Stimulated activated naive CD4-positive, alpha-beta T cell (primary cell): ENCODE measurements at regions not wholly inside any gene's neighbourhood (a gene's known extent, or its start where the extent isn't known, plus 50 kb on each side); places are given as distances from the start of the nearest gene placed in this dataset.

Source experiments
- DNase-seq, 6 experiments: peaks; one replicate each; lab custom pipeline; 2025; lab: John Stamatoyannopoulos, UW

GRCh38 chr4:116872308-116872707 lies 213.1 kb downstream of the TRAM1L1 start:
- no peak for DNase-seq

GRCh38 chr4:116870686-116871085 lies 214.7 kb downstream of the TRAM1L1 start:
- no peak for DNase-seq

DNA sequence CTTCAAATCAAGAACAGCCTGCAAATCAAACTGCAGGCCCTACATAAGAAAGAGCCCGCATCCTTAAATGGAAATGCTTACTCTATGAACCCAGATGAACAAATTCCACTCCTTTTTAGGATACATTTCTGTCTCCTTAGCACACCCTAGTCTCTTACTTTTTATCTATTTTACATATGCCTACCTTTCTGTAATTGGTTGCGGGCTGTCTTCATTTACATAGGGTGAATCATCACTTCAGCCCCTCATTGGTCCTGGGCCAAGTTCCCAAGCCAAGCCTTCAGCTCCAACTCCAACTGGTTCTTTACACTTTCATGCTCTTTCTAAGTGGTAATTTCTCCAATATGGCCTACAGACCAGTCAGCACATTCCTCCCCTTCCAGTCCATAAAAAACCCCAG lies 219.3 kb downstream of the TRAM1L1 start:
- no peak for DNase-seq

DNA sequence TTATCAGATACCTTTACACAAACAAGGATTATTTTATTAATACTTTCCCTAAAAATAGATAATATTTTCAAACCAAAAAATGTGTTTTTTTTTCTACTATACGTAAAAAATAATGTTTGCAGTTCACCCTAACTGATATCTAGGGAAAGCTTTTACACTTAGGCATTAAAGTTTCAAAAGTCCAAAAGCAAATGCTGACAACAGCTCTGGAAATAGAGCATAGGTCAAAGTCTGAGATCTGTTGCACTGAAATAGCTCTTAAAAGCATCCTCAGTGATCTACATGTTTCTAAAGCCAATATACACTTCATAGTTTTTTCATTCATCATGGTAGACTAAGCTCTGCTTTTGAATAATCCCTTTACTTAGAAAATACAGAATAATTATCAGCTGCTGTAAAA lies 222.8 kb downstream of the TRAM1L1 start:
- DNase-seq, result no peak

GRCh38 chr4:116860891-116861290 lies 224.5 kb downstream of the TRAM1L1 start:
- DNase-seq, result no peak

DNA sequence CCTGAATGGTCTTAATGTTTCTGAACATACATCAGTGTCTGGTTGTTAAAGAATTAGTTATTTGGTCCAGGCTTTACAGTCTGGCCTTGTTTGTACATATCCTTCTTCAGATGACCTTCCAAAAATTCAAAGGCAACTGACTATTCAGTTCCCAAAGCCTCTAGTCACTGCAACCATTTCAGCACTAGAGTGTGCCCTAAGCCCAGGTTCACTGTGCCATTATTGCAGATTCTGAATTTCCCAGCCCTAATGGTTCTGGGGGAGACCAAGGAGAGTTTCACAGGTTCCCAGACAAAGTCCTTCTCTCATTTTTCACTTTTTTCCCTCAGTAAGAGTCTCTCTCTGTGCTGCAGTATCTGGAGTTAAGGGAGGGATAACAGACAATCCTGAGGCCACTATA lies 235.8 kb downstream of the TRAM1L1 start:
- no peak for DNase-seq

DNA sequence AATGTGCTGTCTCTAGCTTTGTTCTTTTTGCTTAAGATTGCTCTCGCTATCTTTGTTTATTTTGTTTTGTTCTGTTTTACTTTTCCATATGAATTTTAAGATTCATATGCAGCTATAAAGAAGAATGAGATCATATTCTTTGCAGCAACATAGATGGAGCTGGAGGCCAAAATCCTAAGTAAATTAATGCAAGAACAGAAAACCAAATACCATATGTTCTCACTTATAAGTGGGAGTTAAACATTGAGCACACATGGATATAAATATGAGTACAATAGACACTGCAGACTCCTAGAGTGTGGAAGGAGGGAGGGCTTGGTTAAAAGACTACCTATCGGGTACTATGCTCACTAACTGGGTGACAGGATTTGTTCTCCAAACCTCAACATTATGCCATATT lies 237.8 kb downstream of the TRAM1L1 start:
- DNase-seq, result no peak

GRCh38 chr4:116839826-116840225 lies 245.6 kb downstream of the TRAM1L1 start:
- DNase-seq, result no peak

GRCh38 chr4:116838609-116839008 lies 246.8 kb downstream of the TRAM1L1 start:
- DNase-seq, result no peak

DNA sequence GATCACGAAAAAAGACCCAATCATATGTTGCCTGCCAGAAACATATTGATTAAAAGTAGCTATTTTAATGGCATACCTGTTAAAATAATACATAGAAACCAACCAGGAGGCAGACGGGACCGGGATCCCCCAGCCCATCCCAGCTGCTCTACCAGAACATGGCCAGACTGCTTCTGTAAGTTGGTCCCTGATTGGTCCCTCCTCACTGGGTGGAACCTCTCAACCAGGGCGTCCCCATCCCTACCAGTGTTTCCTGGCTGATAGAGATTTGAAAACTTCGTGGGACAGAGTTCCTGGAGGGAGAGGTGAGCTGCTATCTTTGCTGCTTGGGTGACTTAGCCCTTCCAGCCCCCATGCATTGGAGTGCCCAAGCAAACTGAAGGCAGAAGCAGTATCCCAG lies 256.2 kb downstream of the TRAM1L1 start:
- no peak for DNase-seq

- no peak for DNase-seq
Observed at GRCh38 chr4:116824172-116824571, 261.2 kb downstream of the TRAM1L1 start.

DNA sequence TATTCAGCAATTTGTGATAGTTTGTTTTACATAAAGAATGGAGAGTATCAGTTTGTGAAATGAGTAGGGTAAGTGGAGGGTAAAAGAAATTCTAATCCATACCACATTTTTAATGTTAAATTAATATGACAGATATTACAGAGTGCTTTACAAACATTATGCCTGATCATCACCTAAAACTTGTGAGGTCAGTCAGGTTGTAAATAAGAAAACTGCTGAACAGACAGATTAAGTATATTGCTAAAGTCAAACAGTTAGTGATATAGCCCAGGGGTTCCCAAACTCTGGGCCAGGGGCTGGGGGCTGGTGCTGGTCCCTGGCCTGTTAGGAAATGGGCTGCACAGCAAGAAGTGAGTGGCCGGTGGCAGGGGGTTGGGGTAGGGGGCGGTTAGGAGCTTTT lies 273.6 kb downstream of the TRAM1L1 start:
- no peak for DNase-seq

GRCh38 chr4:116796022-116796421 lies 289.4 kb downstream of the TRAM1L1 start:
- no peak for DNase-seq

DNA sequence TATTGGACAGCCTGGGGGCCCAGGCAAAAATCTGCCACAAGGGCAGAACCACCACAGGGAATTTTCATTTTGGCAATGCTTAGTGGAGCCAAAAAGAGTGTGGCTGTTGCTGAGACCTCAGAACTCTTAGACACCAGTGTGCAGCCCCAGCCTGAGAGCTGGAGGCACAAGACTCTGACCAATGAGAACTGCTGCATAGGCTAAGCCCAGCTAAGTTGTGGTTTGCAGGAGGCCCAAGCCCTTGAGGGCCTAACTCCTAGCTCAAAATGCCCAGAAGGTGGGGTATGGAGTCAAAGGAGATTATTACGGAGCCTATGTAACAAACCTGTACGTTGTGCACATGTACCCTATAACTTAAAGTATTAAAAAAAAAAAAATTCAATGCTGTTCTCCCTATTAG lies 296.7 kb downstream of the TRAM1L1 start:
- no peak for DNase-seq

- DNase-seq, result no peak
Observed at GRCh38 chr4:116755051-116755450, 330.3 kb downstream of the TRAM1L1 start.

GRCh38 chr4:116752027-116752426 lies 333.3 kb downstream of the TRAM1L1 start:
- no peak for DNase-seq

GRCh38 chr4:116736756-116737155 lies 348.6 kb downstream of the TRAM1L1 start:
- DNase-seq, result no peak

- DNase-seq, result no peak
Observed at GRCh38 chr4:116734178-116734577, 351.2 kb downstream of the TRAM1L1 start.

- DNase-seq, result no peak
Observed at GRCh38 chr4:116733370-116733769, 352.0 kb downstream of the TRAM1L1 start.

DNA sequence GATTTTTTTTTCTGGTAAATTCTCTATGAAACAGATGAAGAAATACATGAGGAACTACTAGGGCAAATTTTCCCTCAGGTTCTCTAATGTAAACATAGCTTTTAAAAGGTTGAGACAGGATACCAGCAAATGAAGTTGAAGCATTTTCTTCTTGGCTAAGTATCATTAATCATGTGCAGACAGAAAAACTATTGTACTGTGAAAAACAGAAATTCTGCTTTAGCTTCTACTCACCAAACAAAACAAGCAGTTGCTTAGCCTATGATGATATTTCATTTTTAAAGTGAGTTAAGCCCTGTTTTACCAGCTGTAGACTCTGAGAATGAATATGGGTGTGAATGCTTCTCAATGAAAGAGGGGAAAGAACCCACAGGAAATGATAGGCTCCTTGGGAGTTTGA lies 358.9 kb downstream of the TRAM1L1 start:
- no peak for DNase-seq

- DNase-seq, result no peak
Observed at GRCh38 chr4:116724249-116724648, 361.1 kb downstream of the TRAM1L1 start.

GRCh38 chr4:116705466-116705865 lies 379.9 kb downstream of the TRAM1L1 start:
- DNase-seq, result no peak

- no peak for DNase-seq
Observed at GRCh38 chr4:116702949-116703348, 382.4 kb downstream of the TRAM1L1 start.

DNA sequence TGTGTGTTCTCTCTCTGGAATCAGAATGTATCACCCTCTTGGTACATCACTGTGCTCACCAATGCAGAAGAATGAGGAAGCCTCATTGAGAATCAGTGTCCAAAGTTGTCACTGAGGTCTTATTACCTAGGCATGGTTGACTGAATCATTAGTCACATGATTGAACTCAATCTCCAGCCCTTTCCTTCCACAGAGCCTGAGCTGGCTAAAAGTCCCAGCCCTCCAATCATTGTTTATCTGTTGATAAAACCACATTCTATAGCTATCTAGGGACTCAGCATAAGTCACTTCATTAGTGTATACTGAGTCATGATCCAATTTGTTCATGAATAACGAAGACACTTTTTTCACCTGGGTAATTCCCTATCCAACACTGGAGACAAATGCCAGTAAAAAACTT lies 396.8 kb downstream of the TRAM1L1 start:
- DNase-seq, result no peak

DNA sequence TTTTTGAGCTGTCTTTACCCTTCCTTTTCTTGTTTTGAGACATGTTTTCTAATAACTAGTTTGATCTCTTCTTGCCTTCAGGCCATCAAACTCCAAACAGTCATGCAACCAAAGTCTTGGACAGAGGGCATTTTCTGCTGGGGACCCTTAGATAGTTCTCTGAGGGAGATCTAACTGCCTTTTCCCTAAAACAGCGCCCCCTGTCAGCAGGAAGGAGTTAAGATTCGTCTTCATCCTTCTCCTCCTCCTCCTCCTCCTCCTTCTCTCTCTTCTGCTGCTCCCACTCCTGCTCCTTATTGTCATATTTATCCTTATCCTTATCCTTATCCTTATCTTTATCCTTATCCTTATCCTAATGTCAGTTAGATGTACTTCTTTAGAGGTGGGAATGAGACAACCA lies 417.2 kb downstream of the TRAM1L1 start:
- no peak for DNase-seq
